ENCODE measurements at regions not wholly inside any gene's neighbourhood (a gene's known extent, or its start where the extent isn't known, plus 50 kb on each side); places are given as distances from the start of the nearest gene placed in this dataset.

- TF ChIP-seq, protein P1, sequence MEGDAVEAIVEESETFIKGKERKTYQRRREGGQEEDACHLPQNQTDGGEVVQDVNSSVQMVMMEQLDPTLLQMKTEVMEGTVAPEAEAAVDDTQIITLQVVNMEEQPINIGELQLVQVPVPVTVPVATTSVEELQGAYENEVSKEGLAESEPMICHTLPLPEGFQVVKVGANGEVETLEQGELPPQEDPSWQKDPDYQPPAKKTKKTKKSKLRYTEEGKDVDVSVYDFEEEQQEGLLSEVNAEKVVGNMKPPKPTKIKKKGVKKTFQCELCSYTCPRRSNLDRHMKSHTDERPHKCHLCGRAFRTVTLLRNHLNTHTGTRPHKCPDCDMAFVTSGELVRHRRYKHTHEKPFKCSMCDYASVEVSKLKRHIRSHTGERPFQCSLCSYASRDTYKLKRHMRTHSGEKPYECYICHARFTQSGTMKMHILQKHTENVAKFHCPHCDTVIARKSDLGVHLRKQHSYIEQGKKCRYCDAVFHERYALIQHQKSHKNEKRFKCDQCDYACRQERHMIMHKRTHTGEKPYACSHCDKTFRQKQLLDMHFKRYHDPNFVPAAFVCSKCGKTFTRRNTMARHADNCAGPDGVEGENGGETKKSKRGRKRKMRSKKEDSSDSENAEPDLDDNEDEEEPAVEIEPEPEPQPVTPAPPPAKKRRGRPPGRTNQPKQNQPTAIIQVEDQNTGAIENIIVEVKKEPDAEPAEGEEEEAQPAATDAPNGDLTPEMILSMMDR (IDR thresholded peaks at IDR 0.05): no peak
- TF ChIP-seq POLR2A (IDR thresholded peaks at IDR 0.05): no peak
- no peak for TF ChIP-seq POLR2AphosphoS5 (IDR thresholded peaks at IDR 0.05)
Observed at GRCh38 chr5:38681966-38682365, 125.5 kb upstream of the LIFR start.

Measured in upper lobe of left lung (tissue), 4 donors.